NCI-H82 (cell line): ENCODE measurements at regions not wholly inside any gene's neighbourhood (a gene's known extent, or its start where the extent isn't known, plus 50 kb on each side); places are given as distances from the start of the nearest gene placed in this dataset.

Experiments
- DNase-seq: peaks from one replicate; lab custom pipeline; 2025; lab: John Stamatoyannopoulos, UW

DNA sequence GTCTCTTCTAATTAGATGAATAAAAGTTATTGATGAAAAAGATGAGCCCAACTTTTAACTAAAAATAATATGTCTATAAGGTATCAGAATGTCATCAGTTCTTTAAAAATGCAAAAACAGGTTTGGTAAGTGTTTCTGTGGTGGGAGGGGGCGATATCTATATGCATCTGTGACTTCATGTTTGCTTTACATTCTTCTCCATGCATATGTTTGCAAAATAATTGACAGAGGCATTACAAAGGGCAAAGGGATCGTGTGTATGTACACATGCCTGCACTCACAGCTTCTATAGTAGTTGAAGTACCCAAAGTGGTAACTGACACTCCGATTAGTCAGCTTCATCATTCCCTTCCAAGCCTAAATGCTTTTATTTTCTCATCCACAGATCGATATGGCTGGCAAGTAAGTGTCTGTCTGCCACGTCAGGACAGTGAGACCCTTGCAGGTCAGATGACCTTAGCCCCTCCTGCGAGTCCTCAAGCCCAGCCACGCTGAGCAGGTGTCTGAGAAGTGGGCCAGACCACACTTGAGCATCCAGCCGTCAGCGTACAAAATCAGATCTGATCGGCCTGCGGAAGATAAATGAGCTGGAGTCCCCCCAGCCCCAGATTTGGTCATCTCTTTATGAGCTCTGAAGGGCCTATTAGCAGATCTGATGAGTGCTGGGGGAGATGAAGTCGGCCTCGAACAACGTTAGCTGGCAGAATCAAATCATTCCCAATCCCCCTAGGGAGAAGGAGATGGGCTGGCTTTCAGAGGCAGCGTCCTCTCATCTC lies 369.1 kb downstream of the MAFB start:
- DNase-seq = peak; percentile 70

DNA sequence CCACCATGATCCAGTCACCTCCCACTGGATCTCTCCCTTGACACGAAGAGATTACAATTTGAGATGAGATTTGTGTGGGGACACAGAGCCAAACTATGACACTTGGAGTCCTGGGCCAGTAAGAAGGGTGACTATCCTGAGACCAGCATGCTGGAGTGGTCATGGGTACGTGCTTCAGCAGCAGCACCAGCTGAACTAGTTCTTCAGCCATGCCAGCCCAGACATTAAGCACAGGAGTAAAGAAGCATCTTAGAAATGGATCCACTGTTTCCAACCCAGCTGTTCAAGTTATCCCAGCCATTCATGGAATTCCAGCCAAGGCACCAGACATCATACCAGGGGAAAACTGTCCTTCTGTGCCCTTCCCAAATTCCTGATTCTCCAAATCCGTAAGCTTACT lies 370.0 kb downstream of the MAFB start:
- DNase-seq = no peak

DNA sequence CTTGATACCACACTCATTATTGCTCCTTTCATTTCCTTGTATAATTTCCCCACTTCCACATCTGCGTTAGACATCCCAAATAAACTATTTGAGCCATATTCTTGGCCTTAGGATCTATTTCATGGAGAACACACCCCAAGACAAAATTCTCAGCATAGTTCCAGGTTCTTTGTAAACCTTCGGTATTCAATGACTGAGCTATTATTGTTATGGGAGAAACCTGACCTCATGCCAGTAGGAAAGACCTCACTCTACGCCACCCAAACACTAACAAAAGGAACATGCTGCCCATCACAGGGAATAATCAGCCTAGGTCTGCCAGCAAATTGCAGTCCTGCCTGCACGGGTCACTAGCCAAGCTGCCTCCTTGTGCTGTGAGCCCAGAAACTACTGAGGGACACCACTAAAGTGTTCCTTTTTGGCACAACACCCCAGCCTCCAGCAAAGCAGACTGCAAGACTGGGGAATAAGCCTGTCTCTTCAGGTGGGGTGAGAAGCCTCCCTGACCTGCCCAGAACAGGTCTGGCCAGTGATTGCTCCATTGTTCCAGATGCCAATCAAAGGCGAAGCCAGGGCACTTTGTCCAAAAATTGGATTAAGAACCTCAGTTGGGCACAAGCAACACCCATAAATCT lies 371.8 kb downstream of the MAFB start:
- DNase-seq = no peak

DNA sequence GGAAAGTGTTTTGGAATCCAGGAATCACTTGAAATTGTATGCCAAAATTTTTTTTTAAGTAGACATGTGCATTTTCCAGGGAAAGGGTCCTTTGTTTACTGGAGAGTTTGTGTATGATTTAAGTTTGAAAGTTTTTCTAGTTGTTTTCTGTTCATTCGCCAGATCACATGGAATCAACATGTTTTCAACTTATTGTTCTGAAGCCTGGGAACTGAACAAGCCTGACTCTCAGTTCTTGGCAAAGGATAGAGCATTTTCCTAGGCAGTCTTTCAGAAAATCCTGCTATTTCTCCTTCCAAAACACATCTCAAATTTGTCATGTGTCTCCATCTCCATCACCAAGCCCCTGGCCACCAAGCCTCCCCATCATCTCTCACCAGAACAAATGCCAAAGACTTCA lies 374.8 kb downstream of the MAFB start:
- no peak for DNase-seq

DNA sequence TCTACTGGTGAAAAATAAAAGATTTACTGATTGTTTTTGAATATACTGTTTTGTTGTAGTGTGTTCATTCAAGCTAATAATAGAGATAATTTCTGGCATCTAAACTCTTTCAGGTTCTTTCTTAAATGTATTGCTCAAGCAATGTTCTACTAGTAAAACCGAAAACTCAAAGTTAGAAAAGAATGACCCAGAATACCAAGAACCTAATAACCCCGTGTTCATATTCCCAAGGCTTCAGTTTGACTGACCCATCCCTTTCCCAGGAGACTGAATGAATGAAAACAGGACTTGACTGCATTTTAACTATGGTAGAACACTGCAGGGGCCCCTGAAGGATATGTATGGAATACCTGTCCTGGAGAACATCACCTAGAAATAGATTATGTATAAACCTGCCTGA lies 375.3 kb downstream of the MAFB start:
- DNase-seq = no peak

DNA sequence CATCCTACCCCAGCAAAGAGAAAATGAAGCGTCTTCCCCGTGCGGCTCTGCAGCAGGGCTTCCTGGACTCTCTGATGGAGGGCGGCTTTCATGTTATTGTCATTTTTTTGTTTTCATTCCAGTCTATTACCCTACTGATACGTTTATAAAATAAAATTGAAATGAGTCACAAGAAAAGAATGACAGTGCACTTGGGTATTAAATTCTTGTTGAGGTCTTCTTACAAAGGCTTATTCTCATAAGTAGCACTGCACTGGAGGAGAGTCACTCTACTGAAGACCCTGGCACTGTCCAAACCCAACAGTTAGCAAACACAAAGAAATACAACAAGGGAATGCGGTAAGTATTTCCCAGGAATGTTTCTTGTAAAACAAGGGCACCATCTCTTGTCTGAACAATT lies 379.3 kb downstream of the MAFB start:
- DNase-seq = no peak

DNA sequence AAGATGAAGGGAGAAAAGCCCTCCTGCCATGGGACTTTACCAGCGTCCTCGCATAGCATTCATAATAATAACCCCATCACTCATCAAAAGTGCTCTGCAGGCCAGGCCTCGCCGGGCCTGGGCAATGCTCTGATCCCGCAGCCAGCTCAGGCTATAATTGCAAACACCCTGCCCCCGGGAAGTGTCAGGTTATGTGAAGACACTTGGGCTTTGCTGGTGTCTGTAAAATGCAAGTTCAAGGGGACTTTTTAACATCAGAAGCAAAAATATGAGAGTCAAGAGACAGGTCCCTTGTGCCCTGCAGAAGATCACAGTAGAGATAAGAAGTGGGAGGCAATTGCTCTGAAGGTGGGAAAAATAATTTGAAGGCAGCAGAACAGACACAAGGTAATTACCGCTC lies 381.0 kb downstream of the MAFB start:
- no peak for DNase-seq

DNA sequence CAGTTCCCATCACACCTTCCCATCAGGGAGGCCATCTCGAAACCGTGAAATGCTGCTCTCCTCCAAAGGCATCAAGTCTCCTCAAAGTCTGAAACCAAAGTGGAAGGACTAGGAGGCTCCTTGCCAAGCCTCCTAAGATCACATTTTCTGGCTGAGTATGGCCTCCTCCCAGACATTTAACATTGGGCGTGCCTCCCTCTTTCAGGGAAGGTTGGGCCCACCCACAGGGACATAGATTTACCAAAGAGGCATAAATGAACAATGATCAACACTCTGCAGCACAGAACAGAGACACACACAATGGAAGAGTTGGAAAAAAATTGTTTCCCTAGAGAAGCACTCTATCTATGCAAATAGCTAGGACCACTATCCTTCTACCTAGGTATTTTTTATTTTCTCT lies 381.8 kb downstream of the MAFB start:
- DNase-seq = no peak

DNA sequence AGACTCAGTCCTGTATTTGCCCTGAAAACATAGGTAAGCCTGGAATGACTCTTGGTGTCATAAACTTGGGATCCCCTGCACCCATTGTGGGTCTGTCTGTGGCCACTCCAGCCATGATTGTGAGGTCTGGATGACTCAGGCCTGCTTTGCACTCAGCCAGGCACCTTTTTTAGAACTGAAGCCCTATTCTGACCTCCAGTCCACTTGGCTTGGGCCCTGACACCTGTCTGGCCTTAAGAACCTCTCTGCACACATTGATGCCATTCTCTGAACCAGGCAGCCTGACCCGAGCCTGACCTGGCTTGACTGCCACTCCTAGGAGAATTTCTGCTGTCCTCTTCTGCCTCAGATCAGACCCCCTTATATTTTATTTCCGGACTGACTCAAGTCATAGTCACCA lies 383.7 kb downstream of the MAFB start:
- no peak for DNase-seq

DNA sequence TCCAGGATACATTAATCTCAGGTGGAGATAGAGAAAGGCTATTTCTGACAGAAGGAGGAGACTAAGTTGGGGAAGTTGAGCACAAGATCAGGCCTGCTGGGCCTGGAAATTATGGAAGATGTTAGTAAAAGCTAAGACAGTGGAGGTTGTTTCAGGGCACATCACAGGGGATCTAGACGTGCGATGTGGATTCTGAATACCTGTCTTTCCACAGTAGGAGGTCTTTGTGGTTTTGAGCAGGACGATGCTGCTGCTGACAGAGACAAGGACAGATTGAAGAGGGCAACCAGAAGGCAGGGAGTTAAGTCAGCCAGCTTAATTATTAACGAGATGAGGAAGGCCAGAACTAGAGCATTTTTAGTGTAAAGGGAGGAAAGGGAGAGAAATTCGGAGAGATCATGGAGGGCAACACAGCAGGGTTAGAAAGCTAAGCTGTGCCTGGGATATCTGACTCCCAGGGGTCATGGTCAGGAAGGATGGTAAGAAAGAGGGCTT lies 384.9 kb downstream of the MAFB start:
- no peak for DNase-seq

DNA sequence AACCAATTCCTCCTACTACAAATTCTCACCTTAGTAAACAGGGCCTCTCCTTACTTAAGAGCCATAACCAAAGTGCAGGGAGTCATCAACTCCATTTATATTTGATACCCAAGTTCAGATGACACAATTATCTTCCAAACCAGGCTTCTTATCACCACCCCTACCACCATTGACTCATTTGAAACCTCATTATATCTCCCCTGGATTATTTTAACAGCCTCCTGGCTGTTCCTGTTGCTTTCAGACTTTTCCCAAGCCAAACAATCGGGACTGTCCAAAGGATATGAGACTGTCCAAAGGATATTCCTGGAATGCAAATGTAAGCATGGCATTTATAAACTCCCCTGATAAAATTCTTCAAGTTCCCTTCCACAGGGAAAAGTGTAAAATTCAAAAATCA lies 394.3 kb downstream of the MAFB start:
- no peak for DNase-seq

DNA sequence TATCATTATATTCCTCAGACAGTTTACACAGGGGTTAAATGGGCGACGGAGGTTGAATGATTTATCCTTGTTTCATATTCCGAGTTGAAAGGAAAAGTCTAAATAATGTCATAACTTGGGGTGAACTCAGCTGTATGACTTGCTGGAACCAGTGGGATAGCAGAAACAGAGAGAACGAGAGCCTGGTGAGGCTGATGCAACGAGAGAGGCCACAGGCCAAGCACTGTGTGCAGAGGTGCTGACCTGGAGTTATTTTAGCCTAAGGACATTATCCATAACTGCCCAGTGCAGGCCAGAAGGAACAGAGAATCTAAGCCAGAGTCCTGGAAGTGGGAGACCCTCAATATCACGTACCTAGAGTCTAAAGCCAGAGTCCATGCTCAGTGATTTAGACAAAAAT lies 394.9 kb downstream of the MAFB start:
- no peak for DNase-seq

DNA sequence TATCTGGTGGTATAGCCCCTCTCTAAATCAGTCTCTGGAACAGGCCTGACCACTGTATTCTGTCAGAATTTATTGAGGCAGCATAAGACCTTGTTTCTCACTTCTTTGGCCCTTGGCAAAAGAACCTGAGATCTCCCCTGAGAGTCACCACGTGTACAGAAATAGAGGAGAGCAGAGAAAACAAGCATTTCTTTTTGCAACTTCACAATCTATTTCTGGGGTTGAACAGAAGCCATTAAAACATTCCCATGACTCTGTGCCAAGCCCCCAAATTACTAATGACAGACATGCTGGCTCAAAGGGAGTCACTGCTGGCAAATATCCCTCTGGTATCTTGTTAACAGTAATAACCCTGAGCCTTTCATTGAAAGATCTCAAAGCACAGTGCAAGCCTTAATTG lies 395.3 kb downstream of the MAFB start:
- peak; percentile 18 for DNase-seq

DNA sequence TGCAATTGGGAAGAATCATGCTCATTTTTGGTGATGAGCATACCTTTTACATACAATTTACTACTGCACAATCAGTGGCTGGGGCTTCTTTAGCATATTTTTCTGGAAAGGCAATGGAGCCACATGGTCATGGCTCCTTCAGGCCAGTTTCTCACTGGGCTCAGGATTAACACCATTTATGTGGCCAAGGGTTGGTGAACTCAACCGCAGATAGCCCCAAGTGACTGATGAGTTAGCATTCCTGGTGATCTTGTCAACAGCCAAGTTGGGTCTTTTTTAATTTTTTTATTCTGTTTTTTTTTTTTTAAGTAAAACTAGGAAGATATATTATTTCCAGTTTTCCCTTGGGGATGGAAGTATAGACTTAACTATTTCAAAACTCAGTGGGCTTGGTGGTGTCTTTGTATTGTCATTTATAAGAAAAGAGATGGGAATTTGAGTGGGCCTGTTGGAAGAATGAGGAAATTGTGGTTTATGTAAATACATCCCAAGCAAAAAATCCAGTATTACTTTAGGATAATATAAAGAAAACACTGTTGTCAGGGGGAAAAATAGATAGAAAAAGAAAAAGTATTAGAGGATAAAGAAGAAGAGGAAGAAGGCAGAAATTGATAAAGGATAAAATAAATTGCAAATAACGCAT lies 397.4 kb downstream of the MAFB start:
- DNase-seq = no peak

DNA sequence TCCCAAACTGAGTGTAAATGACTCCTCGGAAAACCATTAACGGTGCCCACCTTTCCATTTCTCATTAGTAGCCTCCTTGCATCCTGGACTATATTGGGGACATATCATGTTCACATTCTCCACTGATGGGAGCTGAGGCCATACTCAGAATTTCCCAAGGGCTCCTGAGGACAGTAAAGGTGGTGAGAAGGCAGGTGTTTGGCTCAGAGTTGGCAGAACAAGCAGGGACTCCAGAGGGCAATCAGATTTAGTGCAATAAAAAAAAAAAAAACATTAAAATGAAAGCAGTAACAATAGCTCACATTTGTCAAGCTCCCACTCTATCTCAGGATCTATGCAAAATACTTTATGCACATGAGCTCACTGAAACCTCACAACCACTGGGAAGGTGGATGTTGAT lies 401.4 kb downstream of the MAFB start:
- no peak for DNase-seq

DNA sequence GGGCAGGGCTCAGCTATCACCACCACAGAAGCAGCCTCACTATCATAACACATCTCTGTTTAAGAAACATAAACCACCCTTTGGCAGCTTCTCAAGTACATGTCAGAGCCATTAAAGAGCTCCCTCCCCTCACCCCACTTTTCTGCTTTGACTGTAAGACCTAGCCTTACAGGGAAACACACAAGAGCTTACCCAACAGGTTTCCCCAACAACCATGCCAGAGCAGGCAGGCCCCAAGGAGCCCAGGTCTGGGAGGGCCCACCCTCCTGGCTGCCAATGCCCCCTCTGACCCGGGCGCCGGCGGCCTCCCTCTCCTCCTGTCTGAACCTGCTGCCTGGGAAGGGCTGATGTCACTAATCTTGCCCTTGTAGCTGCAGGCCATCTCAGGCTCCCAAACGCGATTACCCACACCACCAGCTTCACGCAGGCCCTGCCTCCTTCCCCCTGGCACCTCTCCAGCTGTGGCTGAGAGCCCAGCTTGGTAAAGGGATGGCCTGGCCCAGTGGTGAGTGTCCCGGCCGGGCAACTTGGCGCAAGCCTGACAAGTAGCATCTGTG lies 402.0 kb downstream of the MAFB start:
- peak; percentile 53 for DNase-seq

DNA sequence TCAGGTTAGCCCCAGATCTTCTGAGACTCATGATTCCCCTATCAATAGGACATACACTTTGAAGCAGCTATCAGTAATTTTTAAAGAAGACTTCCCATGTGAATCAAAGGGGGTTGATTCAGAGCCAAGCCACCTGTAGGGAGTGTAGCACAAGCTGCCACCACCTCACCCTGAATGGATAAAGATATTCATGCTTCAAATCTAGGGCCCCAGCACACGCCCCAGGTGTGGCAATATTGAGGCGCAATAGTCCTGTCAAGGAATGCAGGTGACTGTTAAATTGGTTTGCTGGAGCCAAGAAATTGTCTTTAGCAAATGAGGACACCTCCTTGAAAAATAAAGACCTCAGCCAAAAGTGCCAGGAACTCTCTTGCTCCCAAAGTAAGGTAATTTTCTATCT lies 404.4 kb downstream of the MAFB start:
- no peak for DNase-seq

DNA sequence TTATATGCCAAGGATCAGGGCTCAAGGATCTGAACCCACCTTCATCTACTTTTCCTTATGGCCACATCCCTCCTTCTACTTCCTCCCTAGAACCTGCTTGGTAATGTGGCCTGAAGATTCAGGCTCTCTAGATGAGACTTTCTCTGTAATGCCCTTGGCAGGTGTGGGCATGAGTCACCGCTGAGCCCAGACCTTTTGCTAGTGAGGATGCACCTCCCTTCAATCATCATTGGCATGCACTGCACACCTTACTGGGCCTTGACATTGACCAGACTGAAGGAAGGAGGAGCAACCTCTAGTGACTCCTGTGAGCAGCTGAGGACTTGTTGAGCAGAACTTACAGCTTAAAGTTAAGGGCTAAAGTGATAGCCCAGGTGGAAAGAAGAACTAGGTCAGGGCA lies 405.3 kb downstream of the MAFB start:
- DNase-seq = no peak

DNA sequence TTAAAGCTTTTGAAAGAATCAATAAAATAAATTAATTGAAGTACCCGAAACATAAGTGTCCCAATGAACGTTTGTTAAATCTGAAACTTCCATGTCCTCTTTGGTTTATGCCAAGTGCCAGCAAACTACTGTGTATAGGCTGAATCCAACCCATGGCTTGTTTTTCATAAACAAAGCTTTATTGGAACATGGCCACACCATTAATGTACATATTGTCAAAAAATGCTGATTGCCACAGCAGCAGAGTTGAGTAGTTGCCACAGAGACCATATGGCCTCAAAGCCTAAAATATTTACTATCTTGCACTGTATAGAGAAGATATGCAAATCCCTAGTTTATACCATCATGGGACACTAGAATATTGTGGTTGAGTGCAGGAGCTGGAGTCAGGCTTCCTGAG lies 406.1 kb downstream of the MAFB start:
- DNase-seq = no peak

DNA sequence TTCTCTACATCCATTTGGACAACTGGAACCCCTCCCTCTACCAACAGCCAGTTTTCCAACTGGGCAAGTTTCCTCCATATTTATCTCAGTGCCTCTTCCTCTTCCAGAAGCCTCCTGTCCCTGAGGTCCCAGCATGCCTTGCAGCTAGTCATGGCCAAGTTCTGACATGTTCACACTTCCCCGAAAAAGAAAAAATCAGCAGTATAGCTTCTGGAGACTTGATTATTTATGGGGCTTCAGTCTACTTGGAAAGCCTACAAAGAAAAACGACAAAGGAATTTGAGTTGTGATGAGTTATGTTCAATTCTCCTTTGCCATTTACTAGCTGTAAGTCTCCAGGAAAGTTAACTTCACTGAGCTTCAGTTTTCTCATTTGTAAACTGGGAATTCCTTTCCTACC lies 406.5 kb downstream of the MAFB start:
- DNase-seq = no peak

DNA sequence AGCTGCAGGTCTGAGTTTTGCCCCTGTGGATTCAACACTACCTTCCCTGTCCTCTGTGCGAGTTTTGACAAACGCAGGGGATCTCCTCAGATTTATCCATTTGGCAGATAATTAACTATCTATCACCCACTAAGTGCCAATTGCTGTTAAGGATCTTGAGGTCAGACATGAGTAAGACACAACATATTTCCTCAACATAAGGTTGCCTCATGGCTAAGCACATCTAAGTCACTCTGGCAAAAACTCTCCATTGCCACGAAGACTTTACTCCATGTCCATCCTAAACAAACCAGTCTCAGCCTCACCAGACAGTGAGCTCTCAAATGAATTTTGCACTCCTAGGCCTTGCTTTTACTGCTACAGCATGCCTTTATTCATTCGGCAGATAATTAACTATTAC lies 408.4 kb downstream of the MAFB start:
- DNase-seq = no peak

DNA sequence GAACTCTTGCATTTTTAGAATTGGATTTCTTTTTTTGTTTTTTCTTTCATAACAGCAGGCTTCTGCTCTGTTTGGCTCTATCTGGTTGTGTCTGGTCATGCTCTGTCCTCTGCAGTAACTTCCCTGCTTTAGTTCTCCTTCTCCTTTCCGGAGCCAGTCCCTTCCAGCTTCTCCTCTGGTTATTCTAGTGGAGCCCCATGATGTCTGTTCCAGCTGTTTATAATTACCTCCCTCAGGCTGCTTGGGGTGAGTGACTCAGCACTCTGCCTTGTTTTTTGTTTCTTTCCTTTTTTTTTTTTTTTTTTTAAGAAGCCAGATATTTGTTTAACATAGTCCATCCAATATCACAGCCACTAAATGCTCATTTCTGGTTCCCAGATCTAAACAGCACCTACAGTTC lies 409.6 kb downstream of the MAFB start:
- peak; percentile 14 for DNase-seq

DNA sequence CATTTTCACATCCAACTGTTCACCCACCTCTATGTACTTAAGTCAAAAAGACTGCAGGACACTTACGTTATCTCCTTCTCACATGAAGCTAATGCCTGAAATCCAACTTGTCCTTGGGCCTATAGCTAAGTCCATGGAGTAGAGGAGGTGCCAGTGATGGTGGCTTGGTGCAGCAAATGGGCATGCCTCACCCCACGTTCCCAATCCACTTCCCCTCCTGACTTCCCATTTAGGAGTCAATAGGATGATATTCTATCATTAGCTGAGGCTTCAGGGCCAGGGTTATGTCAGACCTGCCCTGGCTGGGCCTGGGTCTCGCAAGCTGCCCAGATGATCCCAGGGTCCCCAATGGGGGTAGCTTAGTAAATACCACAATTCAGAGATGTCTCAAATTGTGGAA lies 410.4 kb downstream of the MAFB start:
- no peak for DNase-seq
